8988T (cell line): ENCODE measurements at regions not wholly inside any gene's neighbourhood (a gene's known extent, or its start where the extent isn't known, plus 50 kb on each side); places are given as distances from the start of the nearest gene placed in this dataset.
A peak's percentile ranks its signal among the peaks of the same experiment; 100 is the strongest.

Source experiments
- DNase-seq: peaks from one replicate; pipeline ENCODE4 v3.0.0; 2011

- no peak for DNase-seq
Observed at GRCh38 chr1:23639460-23640095, 52.0 kb upstream of the RPL11 start.

- no peak for DNase-seq
Observed at GRCh38 chr1:23638786-23639241, 52.8 kb upstream of the RPL11 start.

- DNase-seq: no peak
Observed at GRCh38 chr1:23638188-23638619, 53.4 kb upstream of the RPL11 start.

GRCh38 chr1:23636009-23636408 is 55.6 kb upstream of the RPL11 start:
- no peak for DNase-seq

GRCh38 chr1:23634840-23635651 is 56.6 kb upstream of the RPL11 start:
- DNase-seq: peak; percentile 56

- DNase-seq: no peak
Observed at GRCh38 chr1:23634518-23634839, 57.1 kb upstream of the RPL11 start.

GRCh38 chr1:23632479-23633160 is 59.0 kb upstream of the RPL11 start:
- no peak for DNase-seq

- DNase-seq: no peak
Observed at GRCh38 chr1:23629708-23630290, 61.8 kb upstream of the RPL11 start.

GRCh38 chr1:23628951-23629387 is 62.6 kb upstream of the RPL11 start:
- no peak for DNase-seq

- no peak for DNase-seq
Observed at GRCh38 chr1:23627069-23627735, 64.4 kb upstream of the RPL11 start.

- DNase-seq: no peak
Observed at GRCh38 chr1:23625929-23626535, 65.6 kb upstream of the RPL11 start.

- DNase-seq: no peak
Observed at GRCh38 chr1:23625459-23625858, 66.1 kb upstream of the RPL11 start.

- no peak for DNase-seq
Observed at GRCh38 chr1:23624440-23624839, 65.1 kb upstream of the ID3 start.

GRCh38 chr1:23622284-23622683 is 63.0 kb upstream of the ID3 start:
- no peak for DNase-seq

GRCh38 chr1:23620605-23621004 is 61.3 kb upstream of the ID3 start:
- no peak for DNase-seq

GRCh38 chr1:23619299-23620188 is 60.2 kb upstream of the ID3 start:
- DNase-seq: peak; percentile 26

- no peak for DNase-seq
Observed at GRCh38 chr1:23618586-23619083, 59.3 kb upstream of the ID3 start.

GRCh38 chr1:23617084-23617521 is 57.8 kb upstream of the ID3 start:
- no peak for DNase-seq

GRCh38 chr1:23616292-23616824 is 57.1 kb upstream of the ID3 start:
- no peak for DNase-seq

GRCh38 chr1:23615852-23616251 is 56.6 kb upstream of the ID3 start:
- no peak for DNase-seq

- no peak for DNase-seq
Observed at GRCh38 chr1:23615423-23615822, 56.1 kb upstream of the ID3 start.
